Liver (tissue), 8 donors: ENCODE measurements at regions not wholly inside any gene's neighbourhood (a gene's known extent, or its start where the extent isn't known, plus 50 kb on each side); places are given as distances from the start of the nearest gene placed in this dataset.

Source experiments
- DNase-seq: peaks from one replicate; pipeline ENCODE4 v3.0.0-alpha.2; 2017; ENCODE audit warnings: low spot score
- H3K27ac ChIP-seq, 2 donors: one replicate each; pipeline ENCODE4 v1.7.0; 2013; ENCODE audit warnings: inconsistent platforms in 2 of 2, low read length in 2 of 2, control low read depth in 1 of 2, low read depth in 1 of 2, mild to moderate bottlenecking in 1 of 2
- H3K27me3 ChIP-seq, 4 donors: one replicate each; pipeline versions ENCODE4 v1.6.1 to v1.7.0; 2013; ENCODE audit warnings: low read length in 3 of 4, inconsistent platforms in 1 of 4, mild to moderate bottlenecking in 1 of 4, moderate library complexity in 1 of 4; ENCODE audit not compliant: control insufficient read depth in 4 of 4, insufficient read depth in 4 of 4
- H3K36me3 ChIP-seq, 4 donors: one replicate each; pipeline versions ENCODE4 v1.6.1 to v1.7.0; 2013; ENCODE audit warnings: low read length in 3 of 4, mild to moderate bottlenecking in 3 of 4, low read depth in 1 of 4, moderate library complexity in 1 of 4; ENCODE audit not compliant: control insufficient read depth in 4 of 4, insufficient read depth in 3 of 4
- H3K4me1 ChIP-seq, 4 donors: one replicate each; pipeline versions ENCODE4 v1.6.1 to v1.7.0; 2013; ENCODE audit warnings: low read length in 3 of 4, mild to moderate bottlenecking in 3 of 4, moderate library complexity in 1 of 4; ENCODE audit not compliant: control insufficient read depth in 4 of 4, insufficient read depth in 4 of 4
- H3K4me3 ChIP-seq, 3 donors: one replicate each; pipeline versions ENCODE4 v1.6.1 to v1.7.0; 2013; ENCODE audit warnings: low read length in 3 of 3, control low read depth in 1 of 3, low read depth in 1 of 3, mild to moderate bottlenecking in 1 of 3
- H3K9ac ChIP-seq, 2 donors: one replicate each; pipeline ENCODE4 v1.7.0; 2013; ENCODE audit warnings: low read length in 2 of 2, mild to moderate bottlenecking in 2 of 2, moderate library complexity in 2 of 2, control low read depth in 1 of 2, low read depth in 1 of 2
- H3K9me3 ChIP-seq, 4 donors: one replicate each; pipeline versions ENCODE4 v1.6.1 to v1.7.0; 2013; ENCODE audit warnings: low read length in 3 of 4; ENCODE audit not compliant: control insufficient read depth in 4 of 4
- ATF3 ChIP-seq: IDR thresholded peaks from 2 replicates; pipeline ENCODE4 v1.6.1; 2016; ENCODE audit warnings: antibody characterized with exemption
- CTCF ChIP-seq: fragments of 150-350 bp; IDR thresholded peaks from 2 replicates; pipeline ENCODE4 v1.5.1; 2017; ENCODE audit warnings: improper control_type of control experiment, low read depth, low read length; ENCODE audit not compliant: missing input control
- EGR1 ChIP-seq, 2 donors: IDR thresholded peaks; 2 replicates each; pipeline ENCODE4 v1.6.1; 2016 to 2018; ENCODE audit warnings: antibody characterized with exemption in 2 of 2, low read depth in 2 of 2
- FOXA1 ChIP-seq: IDR thresholded peaks from 2 replicates; pipeline ENCODE4 v1.6.1; 2016; ENCODE audit warnings: antibody characterized with exemption
- FOXA2 ChIP-seq: IDR thresholded peaks from 2 replicates; pipeline ENCODE4 v1.6.1; 2016; ENCODE audit warnings: antibody characterized with exemption
- GABPA ChIP-seq, 2 donors: IDR thresholded peaks in 1 of 2; conservative IDR thresholded peaks in 1 of 2; 2 replicates each; pipeline ENCODE4 v1.6.1; 2016; ENCODE audit warnings: antibody characterized with exemption in 2 of 2, mild to moderate bottlenecking in 1 of 2, moderate library complexity in 1 of 2
- HNF4A ChIP-seq, 2 donors: conservative IDR thresholded peaks; 2 replicates each; pipeline ENCODE4 v1.6.1; 2016; ENCODE audit warnings: antibody characterized with exemption in 2 of 2, mild to moderate bottlenecking in 2 of 2
- HNF4G ChIP-seq: IDR thresholded peaks from 2 replicates; pipeline ENCODE4 v1.6.1; 2016; ENCODE audit warnings: antibody characterized with exemption
- JUND ChIP-seq, 2 donors: IDR thresholded peaks; 2 replicates each; pipeline ENCODE4 v1.6.1; 2016; ENCODE audit warnings: antibody characterized with exemption in 2 of 2
- MAX ChIP-seq: IDR thresholded peaks from 2 replicates; pipeline ENCODE4 v1.6.1; 2016; ENCODE audit warnings: antibody characterized with exemption
- NR2F2 ChIP-seq: IDR thresholded peaks from 2 replicates; pipeline ENCODE4 v1.6.1; 2016; ENCODE audit warnings: antibody characterized with exemption
- RAD21 ChIP-seq, 2 donors: IDR thresholded peaks; 2 replicates each; pipeline ENCODE4 v1.6.1; 2016; ENCODE audit warnings: antibody characterized with exemption in 2 of 2, mild to moderate bottlenecking in 2 of 2
- REST ChIP-seq: IDR thresholded peaks from 2 replicates; pipeline ENCODE4 v1.6.1; 2016; ENCODE audit warnings: antibody characterized with exemption, mild to moderate bottlenecking
- RXRA ChIP-seq, 2 donors: IDR thresholded peaks; 2 replicates each; pipeline ENCODE4 v1.6.1; 2017 to 2018; ENCODE audit warnings: antibody characterized with exemption in 2 of 2, mild to moderate bottlenecking in 1 of 2
- SP1 ChIP-seq: IDR thresholded peaks from 2 replicates; pipeline ENCODE4 v1.6.1; 2018; ENCODE audit warnings: antibody characterized with exemption, mild to moderate bottlenecking
- TAF1 ChIP-seq: conservative IDR thresholded peaks from 2 replicates; pipeline ENCODE4 v1.6.1; 2016; ENCODE audit warnings: antibody characterized with exemption, mild to moderate bottlenecking
- YY1 ChIP-seq: IDR thresholded peaks from 2 replicates; pipeline ENCODE4 v1.6.1; 2016; ENCODE audit warnings: antibody characterized with exemption, mild to moderate bottlenecking
- ZBTB33 ChIP-seq: IDR thresholded peaks from 2 replicates; pipeline ENCODE4 v1.6.1; 2016; ENCODE audit warnings: antibody characterized with exemption
- WGBS: extraction: QIAGEN DNeasy Blood & Tissue Kit; methylation state at CpG from one replicate; pipeline ENCODE4 v1.1.7; 2013; 5-methylcytosine and 5-hydroxymethylcytosine counted together
- donor health status: healthy.
- donor health status: healthy.
- donor health status: healthy.
- donor health status: healthy.
- donor health status: healthy.

- Histone ChIP-seq H3K27me3 (no peaks in the 10 kb centered on the region), H3K9me3 (no peaks in the 10 kb centered on the region), H3K4me1 (no peaks in the 10 kb centered on the region), H3K27ac (no peak overlapping the region), H3K36me3 (no peaks in the 10 kb centered on the region), H3K4me3 (no peak overlapping the region), H3K9ac (no peak overlapping the region)
- TF ChIP-seq JUND (IDR thresholded peaks at IDR 0.05) (no peak), EGR1 (IDR thresholded peaks at IDR 0.05; ENCODE audit: low read depth in 2 of 2) (no peak), FOXA1 (no peak), GABPA (IDR thresholded peaks at IDR 0.05 in 1 of 2, conservative IDR thresholded peaks at IDR 0.05 in 1 of 2) (no peak), CTCF (no peak), ATF3 (no peak), YY1 (no peak), NR2F2 (no peak), FOXA2 (no peak), SP1 (no peak), RXRA (IDR thresholded peaks at IDR 0.05) (no peak), MAX (no peak), HNF4A (conservative IDR thresholded peaks at IDR 0.05) (no peak), TAF1 (no peak), REST (no peak), ZBTB33 (no peak), RAD21 (IDR thresholded peaks at IDR 0.05) (no peak), HNF4G (no peak)
- 96% methylated on average over 4 of the region's 4 CpGs for WGBS
- no peak for DNase-seq
Measured at GRCh38 chr3:72641072-72641471, 207.2 kb downstream of the SHQ1 start.
